Astrocyte of the cerebellum (primary cell): ENCODE measurements at regions not wholly inside any gene's neighbourhood (a gene's known extent, or its start where the extent isn't known, plus 50 kb on each side); places are given as distances from the start of the nearest gene placed in this dataset.

ENCODE experiments used
- DNase-seq: peaks from one replicate; pipeline ENCODE4 v3.0.0-alpha.2; 2011; ENCODE audit warnings: low read depth
- H3K4me3 ChIP-seq: 2 replicates; pipeline ENCODE4 v1.5.1; 2011; ENCODE audit warnings: mild to moderate bottlenecking, low read depth, low read length, moderate library complexity
- in situ Hi-C: cut with HindIII; loops from 2 replicates; pipeline ENCODE4 v1.10.0; 2017; ENCODE audit warnings: low sequenced_read_pairs
- TF ChIP-seq, protein P1 (sequence below): IDR thresholded peaks from 2 replicates; pipeline ENCODE4 v1.5.1; 2012; ENCODE audit warnings: low read length, low read depth, moderate library complexity, mild to moderate bottlenecking; ENCODE audit errors: missing control alignments

- in situ Hi-C loops, result no loop called here
- TF ChIP-seq, protein P1, sequence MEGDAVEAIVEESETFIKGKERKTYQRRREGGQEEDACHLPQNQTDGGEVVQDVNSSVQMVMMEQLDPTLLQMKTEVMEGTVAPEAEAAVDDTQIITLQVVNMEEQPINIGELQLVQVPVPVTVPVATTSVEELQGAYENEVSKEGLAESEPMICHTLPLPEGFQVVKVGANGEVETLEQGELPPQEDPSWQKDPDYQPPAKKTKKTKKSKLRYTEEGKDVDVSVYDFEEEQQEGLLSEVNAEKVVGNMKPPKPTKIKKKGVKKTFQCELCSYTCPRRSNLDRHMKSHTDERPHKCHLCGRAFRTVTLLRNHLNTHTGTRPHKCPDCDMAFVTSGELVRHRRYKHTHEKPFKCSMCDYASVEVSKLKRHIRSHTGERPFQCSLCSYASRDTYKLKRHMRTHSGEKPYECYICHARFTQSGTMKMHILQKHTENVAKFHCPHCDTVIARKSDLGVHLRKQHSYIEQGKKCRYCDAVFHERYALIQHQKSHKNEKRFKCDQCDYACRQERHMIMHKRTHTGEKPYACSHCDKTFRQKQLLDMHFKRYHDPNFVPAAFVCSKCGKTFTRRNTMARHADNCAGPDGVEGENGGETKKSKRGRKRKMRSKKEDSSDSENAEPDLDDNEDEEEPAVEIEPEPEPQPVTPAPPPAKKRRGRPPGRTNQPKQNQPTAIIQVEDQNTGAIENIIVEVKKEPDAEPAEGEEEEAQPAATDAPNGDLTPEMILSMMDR, result no peak
- DNase-seq, result no peak
- no peak overlapping the region for H3K4me3 ChIP-seq
These were observed 175.4 kb upstream of the LHX5 start for GRCh38 chr12:113647048-113647447.

- no peak for DNase-seq
- no peak overlapping the region for H3K4me3 ChIP-seq
- in situ Hi-C loops, result no loop called here
- TF ChIP-seq, protein P1, result no peak
These were observed 173.9 kb upstream of the LHX5 start for GRCh38 chr12:113645603-113646002.

DNA sequence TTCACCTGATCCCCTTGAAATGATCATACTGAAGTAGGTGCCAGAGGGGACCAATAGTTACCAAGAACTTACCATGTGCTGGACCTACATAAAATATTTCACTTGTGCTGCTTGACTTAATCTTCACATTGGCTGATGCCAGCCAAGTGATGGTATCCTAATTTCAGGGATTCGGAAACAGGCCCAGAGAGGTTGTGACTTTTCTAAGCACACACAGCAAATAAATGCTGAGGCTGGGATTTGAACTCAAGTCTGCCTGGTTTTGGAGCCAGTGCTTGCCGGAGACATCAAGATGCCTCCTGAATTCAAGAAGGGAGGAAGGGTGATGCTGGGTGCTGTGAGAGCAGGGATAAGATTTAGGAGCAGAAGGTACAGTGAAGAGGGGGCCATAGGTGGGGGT lies 173.5 kb upstream of the LHX5 start:
- in situ Hi-C loops, result no loop called here
- DNase-seq, result no peak
- TF ChIP-seq, protein P1, result no peak
- H3K4me3 ChIP-seq, result no peak overlapping the region

DNA sequence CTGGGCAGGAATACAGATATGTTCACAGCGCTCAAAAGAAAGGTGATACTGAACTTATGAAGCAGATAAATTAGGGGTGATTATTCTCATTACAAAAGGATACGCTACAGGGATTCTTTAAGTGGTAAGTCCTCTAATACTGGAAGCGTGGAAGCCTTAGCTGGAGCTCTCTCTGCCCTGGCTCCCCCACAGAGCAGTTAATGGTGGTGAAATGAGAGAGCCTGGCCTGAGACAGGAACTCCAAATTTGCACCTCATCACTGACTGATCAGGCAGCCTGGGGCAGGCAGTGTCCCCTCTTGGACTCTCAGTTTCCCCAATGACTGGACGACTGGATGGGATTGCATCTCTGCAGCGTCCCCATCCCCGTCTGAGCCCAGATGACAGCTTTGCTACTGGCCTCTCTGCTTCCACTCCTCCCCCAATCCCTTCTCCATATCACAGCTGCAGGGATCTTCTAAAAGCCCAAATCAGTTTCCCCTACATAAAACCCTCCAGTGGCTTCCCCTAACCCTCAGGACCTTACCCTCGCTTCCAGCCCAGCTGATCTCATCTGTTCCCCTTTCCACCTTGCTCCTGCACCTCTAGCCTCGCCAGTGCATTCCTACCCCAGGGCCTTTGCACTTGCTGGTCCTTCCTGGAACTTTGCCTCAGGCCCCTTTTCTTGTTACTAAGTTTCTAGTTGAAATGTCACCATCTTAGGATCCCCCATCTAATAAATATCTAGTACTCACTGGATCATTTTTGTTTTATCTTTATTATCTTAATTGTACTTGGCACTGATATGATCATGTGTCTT lies 171.7 kb upstream of the LHX5 start:
- TF ChIP-seq, protein P1, result no peak
- DNase-seq, result no peak
- in situ Hi-C loops, result no loop called here
- H3K4me3 ChIP-seq, result no peak overlapping the region

- TF ChIP-seq, protein P1, result no peak
- DNase-seq, result no peak
- in situ Hi-C loops, result no loop called here
- no peak overlapping the region for H3K4me3 ChIP-seq
These were observed 171.0 kb upstream of the LHX5 start for GRCh38 chr12:113642672-113643071.

- in situ Hi-C loops, result no loop called here
These were observed 170.5 kb upstream of the LHX5 start for GRCh38 chr12:113642216-113642615.

More at GRCh38 chr12:113642216-113642615, 170.5 kb upstream of the LHX5 start:
- no peak for DNase-seq
- no peak overlapping the region for H3K4me3 ChIP-seq
- TF ChIP-seq, protein P1, result no peak
